Activated T-helper 9 cell treated with anti-CD3 and anti-CD28 coated beads, Interleukin-2, amount 50 U/mL, for 16 hours (primary cell): ENCODE measurements at regions not wholly inside any gene's neighbourhood (a gene's known extent, or its start where the extent isn't known, plus 50 kb on each side); places are given as distances from the start of the nearest gene placed in this dataset.
"Not testable (repeated sequence)": the region's sequence is repeated elsewhere in the genome, so short reads cannot be mapped to it uniquely, and the experiment has no call there.

Experiments used
- DNase-seq: peaks from one replicate; pipeline ENCODE4 v3.0.0-alpha.2; 2020; ENCODE audit warnings: low read depth

- DNase-seq = no peak
Measured at GRCh38 chr17:71869841-71870545, 250.8 kb upstream of the SOX9 start.

- DNase-seq = no peak
Measured at GRCh38 chr17:71870546-71870862, 250.3 kb upstream of the SOX9 start.

DNA sequence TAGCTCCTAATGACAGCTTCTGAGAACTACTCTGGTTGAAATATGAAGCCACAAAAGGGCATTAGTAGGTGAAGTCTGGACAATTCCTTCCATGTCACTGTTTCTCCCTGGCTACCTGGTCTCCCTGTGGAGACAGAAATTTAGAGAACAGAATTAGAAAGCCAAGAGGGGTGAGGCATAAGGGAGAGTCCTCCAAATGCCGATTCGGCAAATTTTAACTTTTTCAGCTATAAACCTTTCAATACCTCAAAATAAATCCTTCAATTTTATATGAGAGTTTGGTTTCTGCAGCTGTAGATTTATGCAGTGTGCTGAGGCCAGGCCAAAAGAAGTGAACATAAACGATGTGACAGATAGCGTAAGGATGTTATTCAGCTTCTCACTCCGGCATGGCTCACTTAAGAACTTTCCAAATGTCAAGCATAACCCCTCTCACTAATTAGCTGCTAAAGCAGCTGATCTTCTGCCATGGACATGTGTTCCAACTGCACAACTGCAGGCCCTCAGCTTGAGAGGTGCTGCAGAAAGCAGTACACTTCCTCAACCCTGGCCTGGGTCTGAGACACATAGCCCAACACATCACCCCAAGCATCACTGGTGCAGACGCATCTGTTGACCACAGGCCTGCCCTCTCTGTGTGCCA, 247.9 kb upstream of the SOX9 start:
- DNase-seq = no peak

DNA sequence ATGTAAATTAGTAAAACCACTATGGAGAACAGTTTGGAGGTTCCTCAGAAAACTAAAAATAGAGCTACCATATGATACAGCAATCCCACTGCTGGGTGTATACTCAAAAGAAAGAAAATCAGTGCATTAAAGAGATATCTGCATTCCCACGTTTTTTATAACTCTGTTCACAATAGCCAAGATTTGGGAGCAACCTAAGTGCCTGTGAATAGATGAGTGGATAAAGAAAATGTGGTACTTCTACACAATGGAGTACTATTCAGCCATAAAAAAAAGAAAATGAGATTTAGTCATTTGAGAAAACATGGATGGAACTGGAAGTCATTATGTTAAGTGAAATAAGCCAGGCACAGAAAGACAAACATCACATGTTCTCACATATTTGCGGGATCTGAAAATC, 246.0 kb upstream of the SOX9 start:
- not testable (repeated sequence) for DNase-seq

DNA sequence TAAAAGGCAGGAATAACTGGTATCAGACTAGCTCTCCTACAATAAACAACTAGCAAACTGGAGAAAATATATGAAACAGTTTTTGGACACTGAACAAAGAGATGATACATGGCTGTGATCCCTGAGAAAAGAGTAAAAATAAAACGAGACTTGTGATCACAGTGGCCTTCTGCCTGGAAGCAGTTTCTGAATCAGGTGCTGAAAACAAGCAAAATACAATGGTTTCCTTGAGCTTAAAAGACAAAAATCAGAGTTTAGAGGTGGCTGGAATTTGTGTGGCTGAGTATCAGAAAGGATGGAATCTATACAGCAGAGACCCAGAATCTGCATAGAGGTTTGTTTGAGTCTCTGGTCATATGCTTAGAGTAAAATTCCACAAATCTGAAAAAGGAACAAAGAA, 242.5 kb upstream of the SOX9 start:
- DNase-seq = no peak

GRCh38 chr17:71878998-71879397, 241.8 kb upstream of the SOX9 start:
- DNase-seq = no peak

DNA sequence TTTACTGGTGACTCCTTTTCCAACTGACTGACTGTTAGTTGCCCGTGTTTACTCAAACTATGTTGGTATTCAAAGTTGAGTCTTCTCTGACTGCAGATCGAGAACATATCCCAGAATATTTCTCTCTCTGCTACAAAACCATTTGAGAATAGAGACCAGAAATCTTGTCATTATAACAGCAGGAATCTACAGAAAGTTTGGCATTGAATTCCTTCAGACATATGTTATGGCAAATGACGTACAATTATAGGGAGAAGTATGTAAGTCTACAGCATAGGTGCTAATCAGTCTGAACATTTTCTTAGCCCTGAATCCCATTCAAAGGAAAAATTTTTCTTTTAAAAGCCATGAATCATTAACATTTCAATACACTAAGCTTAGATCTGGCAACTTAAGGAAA, 239.8 kb upstream of the SOX9 start:
- DNase-seq = no peak

- no peak for DNase-seq
Measured at GRCh38 chr17:71881581-71881980, 239.2 kb upstream of the SOX9 start.

DNA sequence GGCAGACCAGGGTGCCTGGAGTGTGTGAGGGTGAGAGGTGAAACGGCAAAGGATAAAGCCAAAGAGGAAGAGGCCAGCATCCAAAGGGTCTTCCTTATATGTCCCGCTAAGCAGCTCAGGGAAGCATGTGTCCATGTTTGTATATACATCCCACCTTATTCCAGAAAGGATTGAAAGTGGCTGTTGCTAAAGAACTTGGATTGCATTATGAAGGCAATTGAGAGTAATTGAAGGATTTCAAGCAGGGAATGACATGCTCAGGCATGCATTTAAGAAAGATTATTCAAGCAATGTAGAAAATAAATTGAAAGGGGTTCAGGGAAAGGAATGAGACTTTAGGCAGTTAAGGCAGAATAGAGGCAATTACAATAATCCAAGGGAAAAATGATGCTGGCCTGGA, 237.6 kb upstream of the SOX9 start:
- no peak for DNase-seq

DNA sequence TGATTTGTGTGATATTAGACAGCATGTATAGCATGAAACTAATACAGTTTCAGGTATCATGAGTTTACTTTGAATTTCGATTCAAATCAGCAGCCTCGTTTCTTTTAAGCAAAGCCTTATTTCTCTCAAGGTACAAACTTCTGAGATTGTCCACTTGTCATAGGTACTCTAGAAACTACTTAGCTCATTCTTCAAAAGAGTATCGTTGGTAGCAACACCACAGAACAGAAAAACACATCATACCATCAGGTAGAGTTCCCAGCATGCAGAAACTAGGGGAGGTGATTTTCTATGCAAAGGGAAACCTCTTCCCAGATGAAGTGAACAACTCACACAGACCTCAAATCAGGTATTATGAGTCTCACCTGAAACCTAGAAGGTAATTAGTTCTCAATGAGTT, 237.0 kb upstream of the SOX9 start:
- DNase-seq = no peak

DNA sequence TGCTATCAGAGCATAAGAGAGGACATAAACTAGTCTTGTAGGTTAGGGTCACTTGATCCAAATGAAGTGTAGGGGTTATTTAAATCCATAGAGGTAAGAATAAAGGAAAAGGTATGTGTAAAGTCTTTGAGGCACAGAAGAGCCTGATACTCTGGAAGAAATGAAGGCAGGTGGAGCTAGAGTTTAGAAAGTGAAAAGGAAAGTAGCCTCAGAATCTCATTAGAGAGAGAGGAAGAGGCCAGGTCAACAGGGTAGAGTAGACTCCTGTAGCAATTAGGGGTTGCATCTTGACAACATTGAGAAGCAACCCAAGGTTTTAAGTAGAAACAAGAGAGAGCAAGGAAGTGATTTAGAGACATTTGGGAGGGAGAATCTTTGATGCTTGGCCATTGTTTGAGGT, 235.2 kb upstream of the SOX9 start:
- no peak for DNase-seq

GRCh38 chr17:71899317-71899716, 221.5 kb upstream of the SOX9 start:
- no peak for DNase-seq

DNA sequence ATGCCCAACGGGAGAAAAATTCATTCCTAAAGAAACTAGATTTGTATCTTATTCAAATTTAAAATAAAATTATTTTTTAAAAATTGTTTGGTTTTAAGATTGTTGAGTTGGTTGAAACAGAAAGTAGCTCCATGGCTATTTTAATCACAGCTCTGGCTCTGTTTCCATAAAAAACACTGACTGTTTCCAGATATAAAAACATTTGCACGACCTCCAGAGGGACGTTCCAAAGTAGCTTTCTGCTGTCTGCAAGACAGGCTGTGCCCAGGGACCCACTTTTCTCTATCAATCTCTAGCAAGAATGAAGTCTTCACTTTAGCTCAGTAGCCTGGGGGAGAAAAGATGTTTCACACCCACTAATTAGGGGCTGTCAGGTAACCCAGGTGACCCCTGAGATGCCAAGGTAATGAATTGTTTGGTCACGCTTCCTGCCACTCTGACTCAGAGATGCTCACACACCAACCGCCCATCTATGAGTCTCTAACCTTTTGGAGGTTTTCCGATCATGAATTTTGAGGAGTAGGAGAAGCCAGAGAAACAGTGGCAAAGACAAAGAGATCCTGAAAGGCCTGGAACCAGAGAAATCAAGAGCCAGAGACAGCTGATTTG, 220.1 kb upstream of the SOX9 start:
- DNase-seq = no peak

GRCh38 chr17:71902894-71903506, 217.8 kb upstream of the SOX9 start:
- DNase-seq = no peak

- DNase-seq = no peak
Measured at GRCh38 chr17:71905376-71906031, 215.3 kb upstream of the SOX9 start.

GRCh38 chr17:71909155-71909554, 211.7 kb upstream of the SOX9 start:
- no peak for DNase-seq

DNA sequence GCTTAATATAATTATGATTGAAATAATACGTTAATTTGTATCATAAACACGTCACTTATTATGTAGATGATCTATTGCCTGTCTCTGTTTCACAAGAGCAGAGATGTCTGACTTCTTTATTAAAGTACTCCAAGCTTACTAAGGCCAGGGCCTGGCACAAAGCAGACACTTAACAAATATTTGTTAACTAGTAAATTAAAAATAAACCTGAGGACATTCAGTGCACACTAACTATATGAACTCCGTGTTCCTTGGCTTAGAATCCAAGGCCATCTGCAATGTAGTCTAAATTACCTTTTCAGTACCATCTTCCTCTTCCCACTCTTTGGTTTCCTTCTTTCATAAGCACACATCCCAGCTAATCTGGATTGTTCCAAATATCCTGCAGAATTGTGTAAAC, 210.8 kb upstream of the SOX9 start:
- DNase-seq = no peak

DNA sequence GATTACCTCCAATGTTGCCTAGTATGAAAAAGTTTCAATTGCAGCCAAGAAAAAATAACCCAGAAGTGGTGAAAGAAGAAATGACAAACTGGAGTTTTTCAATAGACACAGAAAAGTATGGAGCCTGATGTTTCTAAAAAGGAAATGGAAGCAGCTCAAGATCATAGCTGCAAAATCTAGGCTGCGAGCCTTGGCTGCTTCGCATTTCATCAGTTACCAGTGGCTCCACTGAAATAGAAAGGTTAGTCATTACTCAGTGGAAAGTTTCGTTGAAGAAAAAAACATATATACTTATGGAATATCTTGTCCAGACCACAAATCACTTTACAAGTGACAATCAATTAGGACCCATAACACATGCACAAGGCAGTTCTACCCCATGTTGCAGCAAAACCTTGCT, 206.8 kb upstream of the SOX9 start:
- DNase-seq = no peak

GRCh38 chr17:71914812-71915211, 206.0 kb upstream of the SOX9 start:
- DNase-seq = no peak

- no peak for DNase-seq
Measured at GRCh38 chr17:71917715-71918114, 203.1 kb upstream of the SOX9 start.

DNA sequence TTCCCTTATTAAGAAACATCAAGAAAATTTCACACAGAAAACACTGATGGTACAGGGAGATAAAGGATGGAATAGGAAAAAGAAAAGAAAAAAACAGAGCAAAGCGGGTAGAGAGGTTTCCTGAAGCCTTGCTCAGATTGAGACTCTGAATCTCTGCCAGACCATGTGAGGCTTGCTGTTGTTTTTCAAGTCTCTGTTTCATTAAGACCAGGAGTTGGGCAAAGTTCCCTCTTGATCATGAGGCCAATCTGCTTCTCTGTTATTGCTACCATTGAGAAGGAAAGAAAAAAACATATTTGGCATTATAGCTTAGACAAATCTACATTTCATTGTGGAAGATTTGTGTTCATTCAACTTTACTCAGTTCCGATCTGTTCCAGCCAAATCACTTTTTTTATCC, 201.6 kb upstream of the SOX9 start:
- DNase-seq = no peak

GRCh38 chr17:71919896-71920295, 200.9 kb upstream of the SOX9 start:
- DNase-seq = no peak

DNA sequence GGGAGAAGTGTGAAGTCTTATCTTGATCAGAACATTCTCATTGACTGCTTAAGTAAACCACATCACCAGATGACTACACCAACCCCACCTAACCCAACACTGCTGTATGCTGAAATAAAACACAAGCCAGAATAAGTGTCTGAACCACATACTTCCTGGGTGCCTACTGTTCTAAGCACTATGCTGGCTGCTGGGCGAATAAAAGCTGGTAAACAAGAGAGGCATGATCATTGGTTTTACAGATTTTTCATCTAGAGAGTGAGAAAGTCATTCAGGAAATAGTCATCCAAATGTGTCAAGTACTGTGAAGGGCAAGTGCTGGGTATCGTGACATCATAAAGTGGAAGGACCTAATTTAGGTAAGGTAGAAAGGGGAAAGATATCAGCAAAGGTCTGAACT, 199.0 kb upstream of the SOX9 start:
- no peak for DNase-seq
